ENCODE measurements at regions not wholly inside any gene's neighbourhood (a gene's known extent, or its start where the extent isn't known, plus 50 kb on each side); places are given as distances from the start of the nearest gene placed in this dataset.

GRCh38 chr7:46616636-46617035, 695.6 kb upstream of the IGFBP3 start:
- Histone ChIP-seq H3K27me3 (no peaks in the 10 kb centered on the region), H3K4me2 (no peak overlapping the region), H4K20me1 (ENCODE audit: low read depth) (no peaks in the 10 kb centered on the region), H3K4me3 (no peak overlapping the region), H3K9me3 (ENCODE audit: low read depth) (no peaks in the 10 kb centered on the region), H3K79me2 (ENCODE audit: low read depth) (no peaks in the 10 kb centered on the region), H3F3A (ENCODE audit: low read depth) (no peaks in the 10 kb centered on the region), H3K36me3 (no peaks in the 10 kb centered on the region), H2AFZ (replicated peaks) (no peak overlapping the region), H3K9ac (no peak overlapping the region), H3K27ac (no peak overlapping the region), H3K4me1 (no peaks in the 10 kb centered on the region)
- Mint-ChIP-seq H3K27ac (no peak overlapping the region), H3K4me3 (no peak overlapping the region), H3K27me3 (ENCODE audit: insufficient read depth, low read depth) (peaks cover 2% of the 10 kb centered on the region), H3K9me3 (no peaks in the 10 kb centered on the region), H3K4me1 (no peaks in the 10 kb centered on the region), H3K36me3 (no peaks in the 10 kb centered on the region)
- no peak for TF ChIP-seq EZH2phosphoT487 (IDR thresholded peaks at IDR 0.05)
- TF ChIP-seq CTCF (IDR thresholded peaks at IDR 0.05), result no peak
- TF ChIP-seq EZH2 (IDR thresholded peaks at IDR 0.05), result no peak
- no peak for DNase-seq (ENCODE audit: low spot score)

- no peak for DNase-seq (ENCODE audit: low spot score)
- Histone ChIP-seq H4K20me1 (ENCODE audit: low read depth) (no peaks in the 10 kb centered on the region), H3K4me2 (no peak overlapping the region), H3K4me3 (no peak overlapping the region), H3K9ac (no peak overlapping the region), H3F3A (ENCODE audit: low read depth) (no peaks in the 10 kb centered on the region), H3K36me3 (no peaks in the 10 kb centered on the region), H3K79me2 (ENCODE audit: low read depth) (no peaks in the 10 kb centered on the region), H3K27me3 (no peaks in the 10 kb centered on the region), H3K27ac (no peak overlapping the region), H2AFZ (replicated peaks) (no peak overlapping the region), H3K4me1 (no peaks in the 10 kb centered on the region), H3K9me3 (ENCODE audit: low read depth) (no peaks in the 10 kb centered on the region)
- TF ChIP-seq CTCF (IDR thresholded peaks at IDR 0.05), result no peak
- no peak for TF ChIP-seq EZH2phosphoT487 (IDR thresholded peaks at IDR 0.05)
- TF ChIP-seq EZH2 (IDR thresholded peaks at IDR 0.05), result no peak
- no peaks in the 10 kb centered on the region for H3K9me3 Mint-ChIP-seq
- H3K36me3 Mint-ChIP-seq, result no peaks in the 10 kb centered on the region
- peaks cover 2% of the 10 kb centered on the region for H3K27me3 Mint-ChIP-seq (ENCODE audit: insufficient read depth, low read depth)
- no peak overlapping the region for H3K27ac Mint-ChIP-seq
- H3K4me3 Mint-ChIP-seq, result no peak overlapping the region
- H3K4me1 Mint-ChIP-seq, result no peaks in the 10 kb centered on the region
Measured at GRCh38 chr7:46613551-46613950, 692.5 kb upstream of the IGFBP3 start.

DNA sequence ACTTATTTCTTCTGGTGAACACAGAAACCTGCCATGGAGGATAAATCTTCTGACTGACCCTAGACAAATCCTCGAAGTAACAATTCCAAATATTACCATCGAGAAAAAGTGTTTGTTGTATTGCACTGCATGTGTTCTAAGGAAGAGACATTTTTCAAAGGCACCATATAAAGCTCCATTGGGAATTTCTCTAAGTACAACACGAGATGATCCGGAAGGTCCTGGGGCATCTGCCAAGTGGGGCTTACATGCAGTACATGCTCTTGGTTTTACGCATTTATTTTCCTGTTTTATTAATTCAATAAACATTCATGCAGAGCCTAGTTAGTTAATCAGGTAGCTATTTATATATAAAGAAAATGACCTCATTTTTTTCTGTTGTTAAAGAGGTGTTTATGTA, 692.0 kb upstream of the IGFBP3 start:
- no peaks in the 10 kb centered on the region for H3K36me3 ChIP-seq
- no peak for DNase-seq (ENCODE audit: low spot score)
- no peaks in the 10 kb centered on the region for H3K27me3 ChIP-seq
- H3K27ac Mint-ChIP-seq, result no peak overlapping the region
- H3K9me3 Mint-ChIP-seq, result no peaks in the 10 kb centered on the region
- no peak for TF ChIP-seq EZH2 (IDR thresholded peaks at IDR 0.05)
- no peak for TF ChIP-seq CTCF (IDR thresholded peaks at IDR 0.05)
- no peak for TF ChIP-seq EZH2phosphoT487 (IDR thresholded peaks at IDR 0.05)
- no peaks in the 10 kb centered on the region for H3K4me1 ChIP-seq
- no peaks in the 10 kb centered on the region for H4K20me1 ChIP-seq (ENCODE audit: low read depth)
- no peak overlapping the region for H3K9ac ChIP-seq
- no peaks in the 10 kb centered on the region for H3K36me3 Mint-ChIP-seq
- H3K9me3 ChIP-seq (ENCODE audit: low read depth), result no peaks in the 10 kb centered on the region
- H2AFZ ChIP-seq (replicated peaks), result no peak overlapping the region
- H3K27me3 Mint-ChIP-seq (ENCODE audit: insufficient read depth, low read depth), result peaks cover 2% of the 10 kb centered on the region
- H3K79me2 ChIP-seq (ENCODE audit: low read depth), result no peaks in the 10 kb centered on the region
- no peaks in the 10 kb centered on the region for H3K4me1 Mint-ChIP-seq
- H3K4me3 ChIP-seq, result no peak overlapping the region
- H3F3A ChIP-seq (ENCODE audit: low read depth), result no peaks in the 10 kb centered on the region
- H3K27ac ChIP-seq, result no peak overlapping the region
- no peak overlapping the region for H3K4me2 ChIP-seq
- no peak overlapping the region for H3K4me3 Mint-ChIP-seq

- Histone ChIP-seq H3K27ac (no peak overlapping the region), H3K27me3 (no peaks in the 10 kb centered on the region), H3K9ac (no peak overlapping the region), H3K36me3 (no peaks in the 10 kb centered on the region), H4K20me1 (ENCODE audit: low read depth) (no peaks in the 10 kb centered on the region), H3K4me1 (no peaks in the 10 kb centered on the region), H2AFZ (replicated peaks) (no peak overlapping the region), H3K9me3 (ENCODE audit: low read depth) (no peaks in the 10 kb centered on the region), H3K79me2 (ENCODE audit: low read depth) (no peaks in the 10 kb centered on the region), H3F3A (ENCODE audit: low read depth) (no peaks in the 10 kb centered on the region), H3K4me2 (no peak overlapping the region), H3K4me3 (no peak overlapping the region)
- TF ChIP-seq EZH2phosphoT487 (IDR thresholded peaks at IDR 0.05) (no peak), EZH2 (IDR thresholded peaks at IDR 0.05) (no peak), CTCF (IDR thresholded peaks at IDR 0.05) (no peak)
- H3K27me3 Mint-ChIP-seq (ENCODE audit: insufficient read depth, low read depth), result peaks cover 2% of the 10 kb centered on the region
- no peak overlapping the region for H3K27ac Mint-ChIP-seq
- no peak for DNase-seq (ENCODE audit: low spot score)
- H3K4me1 Mint-ChIP-seq, result no peaks in the 10 kb centered on the region
- H3K4me3 Mint-ChIP-seq, result no peak overlapping the region
- no peaks in the 10 kb centered on the region for H3K9me3 Mint-ChIP-seq
- H3K36me3 Mint-ChIP-seq, result no peaks in the 10 kb centered on the region
Measured at GRCh38 chr7:46611508-46611907, 690.4 kb upstream of the IGFBP3 start.
